ENCODE measurements at regions not wholly inside any gene's neighbourhood (a gene's known extent, or its start where the extent isn't known, plus 50 kb on each side); places are given as distances from the start of the nearest gene placed in this dataset.

- H3K27ac Mint-ChIP-seq (ENCODE audit: unreplicated experiment): no peak overlapping the region
- H3K4me3 Mint-ChIP-seq (ENCODE audit: unreplicated experiment): no peak overlapping the region
- no peaks in the 10 kb centered on the region for H3K27me3 Mint-ChIP-seq (ENCODE audit: unreplicated experiment)
- no peaks in the 10 kb centered on the region for H3K4me1 Mint-ChIP-seq (ENCODE audit: unreplicated experiment)
- H3K9me3 Mint-ChIP-seq (ENCODE audit: unreplicated experiment): no peaks in the 10 kb centered on the region
- no peaks in the 10 kb centered on the region for H3K36me3 Mint-ChIP-seq (ENCODE audit: unreplicated experiment)
- peak; percentile 76 for DNase-seq (ENCODE audit: extremely low spot score, unreplicated experiment)
- no peak for TF ChIP-seq CTCF (IDR thresholded peaks at IDR 0.05)
Measured at GRCh38 chrX:2640436-2641150, 50.5 kb upstream of the CD99 start.

GRCh38 chrX:2638279-2638678 lies 52.8 kb upstream of the CD99 start:
- H3K27me3 Mint-ChIP-seq (ENCODE audit: unreplicated experiment): no peaks in the 10 kb centered on the region
- no peaks in the 10 kb centered on the region for H3K9me3 Mint-ChIP-seq (ENCODE audit: unreplicated experiment)
- no peak overlapping the region for H3K4me3 Mint-ChIP-seq (ENCODE audit: unreplicated experiment)
- no peak overlapping the region for H3K27ac Mint-ChIP-seq (ENCODE audit: unreplicated experiment)
- peak; percentile 34 for DNase-seq (ENCODE audit: extremely low spot score, unreplicated experiment)
- H3K36me3 Mint-ChIP-seq (ENCODE audit: unreplicated experiment): no peaks in the 10 kb centered on the region
- H3K4me1 Mint-ChIP-seq (ENCODE audit: unreplicated experiment): no peaks in the 10 kb centered on the region
- no peak for TF ChIP-seq CTCF (IDR thresholded peaks at IDR 0.05)

- H3K27me3 Mint-ChIP-seq (ENCODE audit: unreplicated experiment): no peaks in the 10 kb centered on the region
- no peaks in the 10 kb centered on the region for H3K4me1 Mint-ChIP-seq (ENCODE audit: unreplicated experiment)
- DNase-seq (ENCODE audit: extremely low spot score, unreplicated experiment): no peak
- TF ChIP-seq CTCF (IDR thresholded peaks at IDR 0.05): no peak
- H3K27ac Mint-ChIP-seq (ENCODE audit: unreplicated experiment): no peak overlapping the region
- H3K36me3 Mint-ChIP-seq (ENCODE audit: unreplicated experiment): peaks cover 11% of the 10 kb centered on the region
- H3K4me3 Mint-ChIP-seq (ENCODE audit: unreplicated experiment): no peak overlapping the region
- peaks cover 8% of the 10 kb centered on the region for H3K9me3 Mint-ChIP-seq (ENCODE audit: unreplicated experiment)
Measured at GRCh38 chrX:2635342-2635741, 55.8 kb upstream of the CD99 start.

GRCh38 chrX:2632533-2633504 lies 58.3 kb upstream of the CD99 start:
- H3K4me1 Mint-ChIP-seq (ENCODE audit: unreplicated experiment): no peaks in the 10 kb centered on the region
- H3K27ac Mint-ChIP-seq (ENCODE audit: unreplicated experiment): no peak overlapping the region
- no peak for DNase-seq (ENCODE audit: extremely low spot score, unreplicated experiment)
- peaks cover 30% of the 10 kb centered on the region for H3K36me3 Mint-ChIP-seq (ENCODE audit: unreplicated experiment)
- no peak for TF ChIP-seq CTCF (IDR thresholded peaks at IDR 0.05)
- H3K27me3 Mint-ChIP-seq (ENCODE audit: unreplicated experiment): no peaks in the 10 kb centered on the region
- H3K4me3 Mint-ChIP-seq (ENCODE audit: unreplicated experiment): no peak overlapping the region
- H3K9me3 Mint-ChIP-seq (ENCODE audit: unreplicated experiment): peaks cover 15% of the 10 kb centered on the region

Data from osteocyte (in vitro differentiated cells).